ENCODE measurements at regions not wholly inside any gene's neighbourhood (a gene's known extent, or its start where the extent isn't known, plus 50 kb on each side); places are given as distances from the start of the nearest gene placed in this dataset.

DNA sequence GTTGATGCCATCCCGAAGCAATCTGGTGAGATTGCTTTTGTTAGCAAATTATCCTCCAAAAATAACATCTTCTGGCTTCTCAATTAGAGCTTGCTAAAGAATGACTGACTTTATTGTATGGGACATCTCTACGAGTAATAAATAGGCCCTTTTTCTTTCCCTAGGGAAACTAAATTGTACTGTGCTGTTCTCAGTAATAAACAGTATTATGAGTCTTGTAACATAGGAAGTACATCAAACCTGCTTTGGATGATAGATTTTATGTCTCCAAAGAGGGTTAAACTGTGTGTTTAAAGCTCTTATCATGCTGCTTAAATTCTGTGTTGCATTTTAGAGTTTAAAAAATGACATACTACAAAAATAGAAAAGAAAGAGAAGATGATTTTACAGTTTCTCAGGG, 153.4 kb upstream of the THRB start:
- no peaks in the 10 kb centered on the region for H3K27me3 ChIP-seq (ENCODE audit: control insufficient read depth, insufficient read depth, low read length)
- no peak for TF ChIP-seq POLR2AphosphoS5 (IDR thresholded peaks at IDR 0.05; ENCODE audit: low read depth, low read length)
- TF ChIP-seq, protein P1, sequence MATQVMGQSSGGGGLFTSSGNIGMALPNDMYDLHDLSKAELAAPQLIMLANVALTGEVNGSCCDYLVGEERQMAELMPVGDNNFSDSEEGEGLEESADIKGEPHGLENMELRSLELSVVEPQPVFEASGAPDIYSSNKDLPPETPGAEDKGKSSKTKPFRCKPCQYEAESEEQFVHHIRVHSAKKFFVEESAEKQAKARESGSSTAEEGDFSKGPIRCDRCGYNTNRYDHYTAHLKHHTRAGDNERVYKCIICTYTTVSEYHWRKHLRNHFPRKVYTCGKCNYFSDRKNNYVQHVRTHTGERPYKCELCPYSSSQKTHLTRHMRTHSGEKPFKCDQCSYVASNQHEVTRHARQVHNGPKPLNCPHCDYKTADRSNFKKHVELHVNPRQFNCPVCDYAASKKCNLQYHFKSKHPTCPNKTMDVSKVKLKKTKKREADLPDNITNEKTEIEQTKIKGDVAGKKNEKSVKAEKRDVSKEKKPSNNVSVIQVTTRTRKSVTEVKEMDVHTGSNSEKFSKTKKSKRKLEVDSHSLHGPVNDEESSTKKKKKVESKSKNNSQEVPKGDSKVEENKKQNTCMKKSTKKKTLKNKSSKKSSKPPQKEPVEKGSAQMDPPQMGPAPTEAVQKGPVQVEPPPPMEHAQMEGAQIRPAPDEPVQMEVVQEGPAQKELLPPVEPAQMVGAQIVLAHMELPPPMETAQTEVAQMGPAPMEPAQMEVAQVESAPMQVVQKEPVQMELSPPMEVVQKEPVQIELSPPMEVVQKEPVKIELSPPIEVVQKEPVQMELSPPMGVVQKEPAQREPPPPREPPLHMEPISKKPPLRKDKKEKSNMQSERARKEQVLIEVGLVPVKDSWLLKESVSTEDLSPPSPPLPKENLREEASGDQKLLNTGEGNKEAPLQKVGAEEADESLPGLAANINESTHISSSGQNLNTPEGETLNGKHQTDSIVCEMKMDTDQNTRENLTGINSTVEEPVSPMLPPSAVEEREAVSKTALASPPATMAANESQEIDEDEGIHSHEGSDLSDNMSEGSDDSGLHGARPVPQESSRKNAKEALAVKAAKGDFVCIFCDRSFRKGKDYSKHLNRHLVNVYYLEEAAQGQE (IDR thresholded peaks at IDR 0.05; ENCODE audit: insufficient read depth in 1 of 2, low read depth in 2 of 2, low read length in 1 of 2) = no peak
- TF ChIP-seq, protein P2, sequence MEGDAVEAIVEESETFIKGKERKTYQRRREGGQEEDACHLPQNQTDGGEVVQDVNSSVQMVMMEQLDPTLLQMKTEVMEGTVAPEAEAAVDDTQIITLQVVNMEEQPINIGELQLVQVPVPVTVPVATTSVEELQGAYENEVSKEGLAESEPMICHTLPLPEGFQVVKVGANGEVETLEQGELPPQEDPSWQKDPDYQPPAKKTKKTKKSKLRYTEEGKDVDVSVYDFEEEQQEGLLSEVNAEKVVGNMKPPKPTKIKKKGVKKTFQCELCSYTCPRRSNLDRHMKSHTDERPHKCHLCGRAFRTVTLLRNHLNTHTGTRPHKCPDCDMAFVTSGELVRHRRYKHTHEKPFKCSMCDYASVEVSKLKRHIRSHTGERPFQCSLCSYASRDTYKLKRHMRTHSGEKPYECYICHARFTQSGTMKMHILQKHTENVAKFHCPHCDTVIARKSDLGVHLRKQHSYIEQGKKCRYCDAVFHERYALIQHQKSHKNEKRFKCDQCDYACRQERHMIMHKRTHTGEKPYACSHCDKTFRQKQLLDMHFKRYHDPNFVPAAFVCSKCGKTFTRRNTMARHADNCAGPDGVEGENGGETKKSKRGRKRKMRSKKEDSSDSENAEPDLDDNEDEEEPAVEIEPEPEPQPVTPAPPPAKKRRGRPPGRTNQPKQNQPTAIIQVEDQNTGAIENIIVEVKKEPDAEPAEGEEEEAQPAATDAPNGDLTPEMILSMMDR (IDR thresholded peaks at IDR 0.05) = no peak
- no peak for TF ChIP-seq SIN3A (IDR thresholded peaks at IDR 0.05; ENCODE audit: borderline replicate concordance, insufficient read depth, low read depth, low read length)
- TF ChIP-seq TCF7L2 (IDR thresholded peaks at IDR 0.05; ENCODE audit: low read depth, low read length) = no peak
- ATAC-seq = no peak
- ChIA-PET POLR2A (no interaction called here), CTCF (no interaction called here)
- H3K4me1 ChIP-seq (ENCODE audit: control insufficient read depth, insufficient read depth, low read length) = no peaks in the 10 kb centered on the region
- no peaks in the 10 kb centered on the region for H3K9me3 ChIP-seq (ENCODE audit: control insufficient read depth, insufficient read depth, low read depth, low read length)
- H3K4me3 ChIP-seq (ENCODE audit: low read depth in 2 of 2, low read length in 2 of 2) = no peak overlapping the region
- DNase-seq (ENCODE audit: low read depth, low spot score) = no peak
- H3K36me3 ChIP-seq (ENCODE audit: control insufficient read depth, insufficient read depth, low read length) = no peaks in the 10 kb centered on the region
- intact Hi-C loops (cut with micrococcal nuclease; ENCODE audit: unreplicated experiment) = no loop called here
- BruUV-seq (replicated peaks) = no TSS peak
- in situ Hi-C loops (cut with HindIII; ENCODE audit: low pct_unique_long_range_greater_than_20kb, low sequenced_read_pairs) = no loop called here
- H3K27ac ChIP-seq (ENCODE audit: low read length) = no peak overlapping the region

DNA sequence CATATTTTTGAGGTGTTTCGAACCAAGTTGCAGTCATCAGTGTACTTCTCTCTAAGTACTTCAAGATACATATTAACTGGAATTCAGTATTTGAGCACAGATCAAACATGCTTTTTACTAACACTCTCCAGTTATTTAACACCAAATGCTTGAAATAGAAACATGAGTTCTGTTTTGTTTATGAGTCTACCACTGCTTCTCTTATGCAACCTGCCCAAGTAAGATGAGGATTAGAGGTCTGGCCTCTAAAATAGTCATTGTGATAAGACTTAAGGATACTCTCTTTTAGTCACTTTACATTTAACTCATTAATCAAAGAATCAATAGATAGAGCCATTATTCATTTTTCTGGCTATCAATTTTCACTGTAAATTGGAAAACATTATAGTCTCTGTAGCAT, 156.2 kb upstream of the THRB start:
- H3K4me1 ChIP-seq (ENCODE audit: control insufficient read depth, insufficient read depth, low read length) = no peaks in the 10 kb centered on the region
- ATAC-seq = no peak
- H3K27me3 ChIP-seq (ENCODE audit: control insufficient read depth, insufficient read depth, low read length) = no peaks in the 10 kb centered on the region
- ChIA-PET CTCF (no interaction called here), POLR2A (no interaction called here)
- no peaks in the 10 kb centered on the region for H3K36me3 ChIP-seq (ENCODE audit: control insufficient read depth, insufficient read depth, low read length)
- H3K9me3 ChIP-seq (ENCODE audit: control insufficient read depth, insufficient read depth, low read depth, low read length) = no peaks in the 10 kb centered on the region
- TF ChIP-seq, protein P1 (IDR thresholded peaks at IDR 0.05; ENCODE audit: insufficient read depth in 1 of 2, low read depth in 2 of 2, low read length in 1 of 2) = no peak
- TF ChIP-seq POLR2AphosphoS5 (IDR thresholded peaks at IDR 0.05; ENCODE audit: low read depth, low read length) (no peak), SIN3A (IDR thresholded peaks at IDR 0.05; ENCODE audit: borderline replicate concordance, insufficient read depth, low read depth, low read length) (no peak), TCF7L2 (IDR thresholded peaks at IDR 0.05; ENCODE audit: low read depth, low read length) (no peak)
- TF ChIP-seq, protein P2 (IDR thresholded peaks at IDR 0.05) = no peak
- intact Hi-C loops (cut with micrococcal nuclease; ENCODE audit: unreplicated experiment) = no loop called here
- no peak overlapping the region for H3K27ac ChIP-seq (ENCODE audit: low read length)
- no TSS peak for BruUV-seq (replicated peaks)
- DNase-seq (ENCODE audit: low read depth, low spot score) = no peak
- in situ Hi-C loops (cut with HindIII; ENCODE audit: low pct_unique_long_range_greater_than_20kb, low sequenced_read_pairs) = no loop called here
- no peak overlapping the region for H3K4me3 ChIP-seq (ENCODE audit: low read depth in 2 of 2, low read length in 2 of 2)
